Activated B cell treated with CpG ODN at 0.5 μM for 24 hours (primary cell): ENCODE measurements at regions not wholly inside any gene's neighbourhood (a gene's known extent, or its start where the extent isn't known, plus 50 kb on each side); places are given as distances from the start of the nearest gene placed in this dataset.

ENCODE experiments used
- ATAC-seq: fragments of 200-7000 bp; cut with Tn5 transposase; one replicate; pipeline ENCODE4 v1.10.0; 2021; ENCODE audit warnings: low read depth, mild to moderate bottlenecking, moderate library complexity
- CTCF ChIA-PET: fragments of 350-600 bp; sonication (Branson Sonifier 250); formaldehyde crosslinking; loops from one replicate; lab custom pipeline; 2021; ENCODE audit warnings: antibody characterized with exemption; lab: Charles Lee
- POLR2A ChIA-PET: fragments of 350-600 bp; sonication (Branson Sonifier 250); formaldehyde crosslinking; loops from one replicate; lab custom pipeline; 2021; ENCODE audit warnings: antibody characterized with exemption; lab: Charles Lee
- DNase-seq: peaks from one replicate; pipeline ENCODE4 v3.0.0; 2022
- H3K27ac Mint-ChIP-seq: one replicate; pipeline ENCODE4 v1.8.0; 2020; ENCODE audit warnings: mixed read lengths
- H3K27me3 Mint-ChIP-seq: one replicate; pipeline ENCODE4 v1.8.0; 2021; ENCODE audit warnings: mixed read lengths
- H3K36me3 Mint-ChIP-seq: one replicate; pipeline ENCODE4 v1.8.0; 2021; ENCODE audit warnings: low read depth, mixed read lengths
- H3K4me1 Mint-ChIP-seq: one replicate; pipeline ENCODE4 v1.8.0; 2021; ENCODE audit warnings: mixed read lengths
- H3K4me3 Mint-ChIP-seq: one replicate; pipeline ENCODE4 v1.8.0; 2020; ENCODE audit warnings: mild to moderate bottlenecking, mixed read lengths
- H3K9me3 Mint-ChIP-seq: one replicate; pipeline ENCODE4 v1.8.0; 2020; ENCODE audit warnings: mixed read lengths
- intact Hi-C: fragments of 100-400 bp; cut with micrococcal nuclease; formaldehyde crosslinking; loops from one replicate; pipeline ENCODE4 v1.15.1; 2024
- TF ChIP-seq, protein P1 (sequence below): fragments of 200-600 bp; IDR thresholded peaks from one replicate; pipeline ENCODE4 v1.8.0; 2022; ENCODE audit warnings: antibody characterized with exemption, mild to moderate bottlenecking

DNA sequence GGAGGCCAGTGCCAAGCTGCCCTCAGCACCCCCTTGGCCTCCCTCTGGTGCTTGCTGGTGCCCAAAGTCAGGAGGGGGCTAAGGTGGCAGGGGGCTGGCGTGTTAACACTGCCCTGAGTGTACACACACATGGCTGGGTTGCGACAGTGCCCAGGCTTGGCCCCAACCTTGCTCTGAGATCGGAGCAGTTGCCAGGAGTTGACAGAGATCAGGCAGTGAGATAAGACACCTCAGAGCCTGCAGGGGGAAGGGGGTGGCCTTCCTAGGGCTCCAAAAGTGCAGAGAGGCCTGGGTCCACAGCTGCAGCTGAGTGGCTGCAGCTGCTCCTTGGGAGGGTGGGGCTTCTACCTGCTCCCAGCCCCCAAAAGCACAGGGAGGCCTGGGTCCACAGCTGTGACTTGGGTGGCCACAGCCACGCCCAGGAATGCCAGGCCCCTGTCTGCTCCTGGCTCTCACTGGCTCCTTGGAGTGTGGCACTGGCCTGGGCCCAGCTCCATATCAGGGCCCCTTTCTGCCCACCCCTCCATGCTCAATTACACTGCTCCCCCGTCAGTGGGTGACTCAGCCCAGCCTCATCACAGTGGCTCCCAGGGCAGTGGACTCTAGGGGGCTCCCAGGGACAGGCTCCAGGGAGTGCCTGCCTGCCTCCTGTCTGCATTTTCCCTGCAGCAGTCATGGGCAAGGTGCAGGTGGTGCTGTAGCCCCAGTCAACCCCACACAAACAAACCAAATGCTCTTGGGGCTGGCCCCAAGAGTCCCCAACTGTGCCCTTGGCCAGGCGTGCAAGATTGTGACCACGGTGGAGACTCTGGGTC, 56.4 kb upstream of the C15orf39 start:
- Mint-ChIP-seq H3K9me3 (peaks cover 8% of the 10 kb centered on the region), H3K4me1 (no peaks in the 10 kb centered on the region), H3K27ac (no peak overlapping the region), H3K36me3 (peaks cover 3% of the 10 kb centered on the region), H3K4me3 (no peak overlapping the region), H3K27me3 (no peaks in the 10 kb centered on the region)
- POLR2A ChIA-PET, result interaction anchor here (0.6 kb wide), 1 partner anchor 86 kb away, joined by 5 read pairs; no protein-coding TSS in a partner anchor
- DNase-seq, result no peak
- no peak for ATAC-seq
- CTCF ChIA-PET, result interaction anchor here (1.2 kb wide), 1 partner anchor 116 kb away, joined by 3 read pairs; no protein-coding TSS in a partner anchor
- intact Hi-C loops, result no loop called here
- TF ChIP-seq, protein P1, sequence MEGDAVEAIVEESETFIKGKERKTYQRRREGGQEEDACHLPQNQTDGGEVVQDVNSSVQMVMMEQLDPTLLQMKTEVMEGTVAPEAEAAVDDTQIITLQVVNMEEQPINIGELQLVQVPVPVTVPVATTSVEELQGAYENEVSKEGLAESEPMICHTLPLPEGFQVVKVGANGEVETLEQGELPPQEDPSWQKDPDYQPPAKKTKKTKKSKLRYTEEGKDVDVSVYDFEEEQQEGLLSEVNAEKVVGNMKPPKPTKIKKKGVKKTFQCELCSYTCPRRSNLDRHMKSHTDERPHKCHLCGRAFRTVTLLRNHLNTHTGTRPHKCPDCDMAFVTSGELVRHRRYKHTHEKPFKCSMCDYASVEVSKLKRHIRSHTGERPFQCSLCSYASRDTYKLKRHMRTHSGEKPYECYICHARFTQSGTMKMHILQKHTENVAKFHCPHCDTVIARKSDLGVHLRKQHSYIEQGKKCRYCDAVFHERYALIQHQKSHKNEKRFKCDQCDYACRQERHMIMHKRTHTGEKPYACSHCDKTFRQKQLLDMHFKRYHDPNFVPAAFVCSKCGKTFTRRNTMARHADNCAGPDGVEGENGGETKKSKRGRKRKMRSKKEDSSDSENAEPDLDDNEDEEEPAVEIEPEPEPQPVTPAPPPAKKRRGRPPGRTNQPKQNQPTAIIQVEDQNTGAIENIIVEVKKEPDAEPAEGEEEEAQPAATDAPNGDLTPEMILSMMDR, result no peak

DNA sequence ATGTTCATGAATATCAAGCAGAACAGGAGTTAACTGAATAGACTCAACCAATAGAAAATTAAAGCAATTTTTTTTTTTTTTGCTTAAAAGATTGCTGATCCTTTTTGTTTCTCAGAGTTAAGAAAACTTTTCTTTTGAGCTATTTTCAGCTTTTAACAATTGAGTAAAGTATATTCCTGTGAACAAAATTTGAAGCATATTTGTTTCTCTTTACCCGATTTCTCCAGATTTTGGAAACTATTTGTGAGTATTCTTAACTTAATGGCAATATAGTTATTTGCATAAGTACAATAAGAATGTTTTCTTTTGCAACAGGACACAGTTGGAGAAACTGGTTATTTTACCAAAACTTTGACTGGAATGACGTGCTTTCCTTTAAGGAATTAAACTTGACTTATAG, 53.4 kb upstream of the C15orf39 start:
- intact Hi-C loops, result no loop called here
- Mint-ChIP-seq H3K4me1 (peaks cover 2% of the 10 kb centered on the region), H3K27me3 (no peaks in the 10 kb centered on the region), H3K27ac (no peak overlapping the region), H3K4me3 (no peak overlapping the region), H3K36me3 (peaks cover 2% of the 10 kb centered on the region), H3K9me3 (peaks cover 2% of the 10 kb centered on the region)
- ATAC-seq (no peak), DNase-seq (no peak)
- ChIA-PET POLR2A (interaction anchor here (0.6 kb wide), 1 partner anchor 25 kb away, joined by 5 read pairs; no protein-coding TSS in a partner anchor), CTCF (no interaction called here)
- TF ChIP-seq, protein P1, result no peak

DNA sequence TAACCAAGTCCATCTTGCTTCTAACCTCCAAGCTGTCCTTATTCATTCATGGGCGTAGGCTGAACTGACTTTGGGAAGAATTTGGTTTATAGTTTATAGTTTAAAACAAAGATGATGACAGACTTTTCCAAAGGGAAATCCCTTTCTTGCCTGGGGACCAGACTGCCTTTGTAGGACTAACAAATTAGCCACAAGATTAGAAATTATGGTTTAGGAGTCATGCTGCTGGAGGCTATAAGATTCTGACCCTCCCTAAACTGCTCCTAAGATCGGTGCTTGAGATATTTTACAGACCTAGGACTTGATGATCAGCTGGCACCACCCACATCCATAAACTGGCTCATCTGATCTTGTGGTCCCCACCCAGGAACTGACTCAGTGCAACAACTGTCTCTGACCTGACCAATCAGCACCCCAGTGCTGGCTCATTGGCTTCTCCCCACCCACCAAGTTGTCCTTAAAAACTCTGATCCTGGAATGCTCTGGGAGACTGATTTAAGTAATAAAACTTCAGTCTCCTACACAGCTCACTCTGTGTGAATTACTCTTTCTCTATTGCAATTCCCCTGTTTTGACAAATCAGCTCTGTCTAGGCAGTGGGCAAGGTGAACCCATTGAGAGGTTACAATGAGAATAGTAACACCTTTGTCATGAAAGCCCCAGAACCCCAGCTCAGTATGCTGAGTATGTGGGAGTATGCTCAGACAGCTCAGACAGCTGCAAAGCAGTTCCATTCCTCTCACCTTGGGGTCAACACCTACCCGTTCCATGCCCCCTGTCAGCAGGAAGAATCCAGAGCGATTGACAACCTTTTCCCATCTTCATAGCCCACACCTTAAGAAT, 51.6 kb upstream of the C15orf39 start:
- H3K9me3 Mint-ChIP-seq, result no peaks in the 10 kb centered on the region

DNA sequence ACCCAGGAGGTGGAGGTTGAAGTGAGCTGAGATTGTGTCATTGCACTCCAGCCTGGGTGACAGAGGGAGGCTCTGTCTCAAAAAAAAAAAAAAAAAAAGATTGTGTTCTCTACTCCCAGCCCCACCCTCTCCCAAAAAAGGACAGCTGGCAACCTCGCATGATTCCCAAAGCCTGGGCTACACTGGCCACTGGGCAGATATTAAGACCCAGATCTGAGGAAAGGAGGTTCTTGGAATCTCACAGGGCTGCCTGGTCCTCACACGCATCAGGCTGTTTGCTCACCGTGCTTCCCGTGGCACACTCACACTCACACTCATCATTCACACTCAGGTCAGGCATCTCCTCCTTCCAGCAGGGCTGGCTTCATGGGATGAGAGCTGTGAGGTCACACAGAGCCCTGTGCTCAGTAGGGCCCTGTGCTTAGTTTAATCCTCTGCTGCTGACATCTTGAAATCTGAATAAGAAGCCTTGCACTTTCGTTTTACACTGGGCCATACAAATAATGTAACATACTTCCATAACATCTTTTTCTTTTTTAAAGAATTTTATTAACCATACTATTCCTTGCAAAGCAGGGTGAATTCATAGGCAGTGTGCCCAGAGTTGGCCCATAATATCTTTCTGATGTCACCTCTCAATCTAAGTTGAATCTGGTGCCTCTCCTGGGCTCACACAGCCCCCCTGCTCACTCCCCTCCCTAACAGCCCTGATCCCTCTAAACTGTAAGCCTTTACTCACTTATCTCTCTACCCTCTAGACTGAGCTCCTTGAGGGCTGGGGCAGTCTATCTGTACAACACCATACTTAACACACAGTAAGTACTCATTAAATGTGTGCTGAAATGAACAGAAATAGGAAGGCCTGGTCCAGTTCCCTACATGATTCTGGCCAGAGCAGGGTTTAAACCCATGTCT, 50.2 kb upstream of the C15orf39 start:
- intact Hi-C loops, result loop anchor here (2.0 kb wide), 1 partner anchor 15 kb away; no protein-coding TSS in a partner anchor
- no peak for DNase-seq
- CTCF ChIA-PET, result no interaction called here
- Mint-ChIP-seq H3K36me3 (no peaks in the 10 kb centered on the region), H3K4me3 (no peak overlapping the region), H3K27ac (no peak overlapping the region), H3K27me3 (peaks cover 8% of the 10 kb centered on the region), H3K4me1 (peaks cover 11% of the 10 kb centered on the region), H3K9me3 (no peaks in the 10 kb centered on the region)
- TF ChIP-seq, protein P1, result no peak
- no peak for ATAC-seq
- POLR2A ChIA-PET, result interaction anchor here (0.6 kb wide), 2 partner anchors 54 to 105 kb away, joined by 4 to 6 read pairs; no protein-coding TSS in a partner anchor

More for the DNA sequence above, 51.6 kb upstream of the C15orf39 start:
- H3K27ac Mint-ChIP-seq, result no peak overlapping the region
- no peak overlapping the region for H3K4me3 Mint-ChIP-seq
- POLR2A ChIA-PET, result no interaction called here
- H3K27me3 Mint-ChIP-seq, result peaks cover 3% of the 10 kb centered on the region
- CTCF ChIA-PET, result no interaction called here
- ATAC-seq (no peak), DNase-seq (no peak)
- H3K36me3 Mint-ChIP-seq, result no peaks in the 10 kb centered on the region
- H3K4me1 Mint-ChIP-seq, result peaks cover 11% of the 10 kb centered on the region
- TF ChIP-seq, protein P1, result no peak
- intact Hi-C loops, result no loop called here
